Thyroid gland (tissue), 4 donors: ENCODE measurements at regions not wholly inside any gene's neighbourhood (a gene's known extent, or its start where the extent isn't known, plus 50 kb on each side); places are given as distances from the start of the nearest gene placed in this dataset.

ENCODE experiments used
- CTCF ChIP-seq, 6 experiments: fragments of 200-600 bp in 3 of 6; fragments of 450-650 bp in 3 of 6; sonication (generic) in 3 of 6; IDR thresholded peaks; one replicate each; pipeline ENCODE4 v1.5.1; 2016 to 2019; ENCODE audit warnings: antibody characterized with exemption in 6 of 6, mild to moderate bottlenecking in 2 of 6, inconsistent platforms in 1 of 6, moderate library complexity in 1 of 6
- POLR2A ChIP-seq, 2 donors: fragments of 450-650 bp; IDR thresholded peaks; one replicate each; pipeline ENCODE4 v1.6.1; 2017; ENCODE audit warnings: antibody characterized with exemption in 2 of 2, mild to moderate bottlenecking in 2 of 2, moderate library complexity in 1 of 2

- TF ChIP-seq CTCF (IDR thresholded peaks at IDR 0.05): no peak
- TF ChIP-seq POLR2A (IDR thresholded peaks at IDR 0.05): no peak
These were observed 64.9 kb upstream of the SCRG1 start for GRCh38 chr4:173463816-173464215.
